NT2/D1 (cell line): ENCODE measurements at regions not wholly inside any gene's neighbourhood (a gene's known extent, or its start where the extent isn't known, plus 50 kb on each side); places are given as distances from the start of the nearest gene placed in this dataset.

ENCODE experiments used
- SUZ12 ChIP-seq: IDR thresholded peaks from 2 replicates; pipeline ENCODE4 v1.6.1; 2011; ENCODE audit not compliant: insufficient read length, insufficient read depth; ENCODE audit errors: extremely low read depth
- YY1 ChIP-seq: IDR thresholded peaks from 2 replicates; pipeline ENCODE4 v1.6.1; 2011; ENCODE audit not compliant: insufficient read length, insufficient read depth
- ZNF274 ChIP-seq: IDR thresholded peaks from 2 replicates; pipeline ENCODE4 v1.6.1; 2011; ENCODE audit warnings: mild to moderate bottlenecking, low read depth, low read length

DNA sequence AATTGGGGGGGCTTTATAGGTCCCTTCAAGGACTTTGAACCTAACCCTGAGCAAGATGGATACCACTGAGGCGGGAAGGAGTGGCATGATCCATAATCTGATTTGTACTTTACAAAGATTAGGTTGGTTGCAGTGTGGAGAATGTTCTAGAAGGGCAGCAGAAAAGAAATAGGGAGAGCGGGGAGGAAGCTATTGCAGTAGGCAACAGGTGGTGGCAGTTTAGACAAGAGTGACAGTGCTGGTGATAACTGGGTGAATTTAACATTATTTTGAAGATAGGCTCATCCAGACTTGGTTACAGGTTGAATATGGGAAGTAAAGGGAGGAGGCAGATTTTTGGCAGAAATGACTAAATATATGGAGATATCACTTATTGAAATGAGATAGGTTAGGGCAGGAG lies 179.9 kb upstream of the CADM1 start:
- no peak for TF ChIP-seq ZNF274
- TF ChIP-seq SUZ12 = no peak
- no peak for TF ChIP-seq YY1
